Right lobe of liver (tissue), 6 donors: ENCODE measurements at regions not wholly inside any gene's neighbourhood (a gene's known extent, or its start where the extent isn't known, plus 50 kb on each side); places are given as distances from the start of the nearest gene placed in this dataset.
"Not testable (repeated sequence)": the region's sequence is repeated elsewhere in the genome, so short reads cannot be mapped to it uniquely, and the experiment has no call there.

Experiments used
- ATAC-seq, 4 donors: fragments of 200-7000 bp; cut with Tn5 transposase; one replicate each; pipeline ENCODE4 v1.9.1; 2020; ENCODE audit warnings: mild to moderate bottlenecking in 4 of 4, moderate library complexity in 4 of 4
- DNase-seq, 3 donors: peaks; one replicate each; pipeline ENCODE4 v3.0.0-alpha.2; 2020
- H3K27ac ChIP-seq, 3 donors: fragments of 200-600 bp; one replicate each; pipeline ENCODE4 v1.8.0; 2022
- H3K27me3 ChIP-seq, 2 donors: fragments of 200-600 bp; one replicate each; pipeline ENCODE4 v1.8.0; 2022
- H3K36me3 ChIP-seq, 4 donors: fragments of 200-600 bp; sonication (generic) in 1 of 4; one replicate each; pipeline versions ENCODE4 v1.5.1 to v1.8.0; 2017 to 2022; ENCODE audit warnings: control low read depth in 1 of 4
- H3K4me1 ChIP-seq, 4 donors: fragments of 200-600 bp; sonication (generic) in 1 of 4; one replicate each; pipeline versions ENCODE4 v1.5.1 to v1.8.0; 2017 to 2022; ENCODE audit warnings: control low read depth in 1 of 4
- H3K4me3 ChIP-seq, 3 donors: fragments of 200-600 bp; one replicate each; pipeline ENCODE4 v1.8.0; 2022
- H3K9me3 ChIP-seq, 4 donors: fragments of 200-600 bp; sonication (generic) in 1 of 4; one replicate each; pipeline versions ENCODE4 v1.5.1 to v1.8.0; 2017 to 2022; ENCODE audit warnings: control low read depth in 1 of 4
- CTCF ChIP-seq, 4 donors: fragments of 200-600 bp in 3 of 4; fragments of 450-650 bp in 1 of 4; IDR thresholded peaks; one replicate each; pipeline versions ENCODE4 v1.5.1 to v1.8.0; 2016 to 2022; ENCODE audit warnings: antibody characterized with exemption in 4 of 4, mild to moderate bottlenecking in 2 of 4
- POLR2A ChIP-seq: fragments of 450-650 bp; IDR thresholded peaks from one replicate; pipeline ENCODE4 v1.6.1; 2017; ENCODE audit warnings: antibody characterized with exemption, mild to moderate bottlenecking
- WGBS: methylation state at CpG from one replicate; pipeline ENCODE4 v1.1.6; 2018; ENCODE audit warnings: low coverage, low lambda C conversion rate; ENCODE audit not compliant: insufficient coverage; ENCODE audit errors: missing lambda C conversion rate; 5-methylcytosine and 5-hydroxymethylcytosine counted together
- intact Hi-C, 2 donors: fragments of 100-400 bp; cut with DNase I; formaldehyde crosslinking; loops; one replicate each; pipeline versions ENCODE4 v1.11.2 to v1.14.1; 2022
- donor health status: DM: no; HTN: yes; CAD: no.
- donor health status: DM: no; HTN: no; CAD: no.
- donor health status: DM: no; HTN: no; CAD: no.
- donor health status: DM: no; HTN: yes; CAD: no.
- donor health status: DM: no; HTN: yes; CAD: no.

- intact Hi-C loops: not testable (repeated sequence)
These were observed 60.3 kb upstream of the NMU start for GRCh38 chr4:55696424-55696823.

GRCh38 chr4:55706541-55706940 lies 70.4 kb upstream of the NMU start:
- intact Hi-C loops: no loop called here
- DNase-seq (no peak), ATAC-seq (no peak)
- Histone ChIP-seq H3K27me3 (no peaks in the 10 kb centered on the region), H3K4me1 (no peaks in the 10 kb centered on the region), H3K27ac (no peak overlapping the region), H3K9me3 (no peaks in the 10 kb centered on the region), H3K36me3 (no peaks in the 10 kb centered on the region), H3K4me3 (no peak overlapping the region)
- no peak for TF ChIP-seq CTCF (IDR thresholded peaks at IDR 0.05)
- TF ChIP-seq POLR2A: no peak

More at GRCh38 chr4:55696424-55696823, 60.3 kb upstream of the NMU start:
- not testable (repeated sequence) for H3K4me3 ChIP-seq, ATAC-seq, H3K36me3 ChIP-seq, DNase-seq, H3K27me3 ChIP-seq, H3K27ac ChIP-seq, H3K9me3 ChIP-seq, H3K4me1 ChIP-seq
- WGBS: 85% methylated on average over 3 of the region's 3 CpGs

DNA sequence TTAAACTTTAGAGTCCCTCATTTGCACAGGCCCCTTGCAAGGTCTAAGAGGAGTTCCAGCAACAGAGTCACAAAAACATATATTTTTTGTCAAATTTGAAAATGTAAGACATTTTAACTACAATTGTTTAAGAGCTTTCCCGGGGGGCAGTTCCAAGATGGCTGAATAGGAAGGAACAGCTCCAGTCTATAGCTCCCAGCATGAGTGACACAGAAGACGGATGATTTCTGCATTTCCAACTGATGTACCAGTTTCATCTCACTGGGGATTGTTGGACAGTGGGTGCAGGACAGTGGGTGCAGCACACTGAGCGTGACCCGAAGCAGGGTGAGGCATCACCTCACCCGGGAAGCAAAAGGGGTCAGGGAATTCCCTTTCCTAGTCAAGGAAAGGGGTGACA lies 71.4 kb upstream of the NMU start:
- Histone ChIP-seq H3K27me3 (no peaks in the 10 kb centered on the region), H3K9me3 (no peaks in the 10 kb centered on the region), H3K27ac (no peak overlapping the region), H3K4me1 (no peaks in the 10 kb centered on the region), H3K36me3 (no peaks in the 10 kb centered on the region), H3K4me3 (no peak overlapping the region)
- ATAC-seq: no peak
- 57% methylated on average over 1 of the region's 5 CpGs for WGBS
- no peak for TF ChIP-seq CTCF (IDR thresholded peaks at IDR 0.05)
- no peak for DNase-seq
- intact Hi-C loops: no loop called here

DNA sequence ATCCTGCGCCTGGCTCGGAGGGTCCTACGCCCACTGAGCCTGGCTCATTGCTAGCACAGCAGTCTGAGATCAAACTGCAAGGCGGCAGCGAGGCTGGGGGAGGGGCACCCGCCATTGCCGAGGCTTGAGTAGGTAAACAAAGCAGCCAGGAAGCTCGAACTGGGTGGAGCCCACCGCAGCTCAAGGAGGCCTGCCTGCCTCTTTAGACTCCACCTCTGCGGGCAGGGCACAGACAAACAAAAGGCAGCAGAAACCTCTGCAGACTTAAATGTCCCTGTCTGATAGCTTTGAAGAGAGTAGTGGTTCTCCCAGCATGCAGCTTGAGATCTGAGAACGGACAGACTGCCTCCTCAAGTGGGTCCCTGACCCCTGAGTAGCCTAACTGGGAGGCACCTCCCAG lies 71.9 kb upstream of the NMU start:
- ATAC-seq, H3K36me3 ChIP-seq, intact Hi-C loops, H3K27me3 ChIP-seq, H3K4me3 ChIP-seq, H3K9me3 ChIP-seq, H3K27ac ChIP-seq, H3K4me1 ChIP-seq, DNase-seq: not testable (repeated sequence)
- WGBS: 40% methylated on average over 1 of the region's 11 CpGs

GRCh38 chr4:55712835-55713234 lies 76.7 kb upstream of the NMU start:
- DNase-seq, H3K36me3 ChIP-seq, ATAC-seq, H3K4me3 ChIP-seq, intact Hi-C loops, H3K4me1 ChIP-seq, H3K9me3 ChIP-seq, H3K27me3 ChIP-seq, H3K27ac ChIP-seq: not testable (repeated sequence)
- WGBS: 56% methylated on average over 2 of the region's 2 CpGs

DNA sequence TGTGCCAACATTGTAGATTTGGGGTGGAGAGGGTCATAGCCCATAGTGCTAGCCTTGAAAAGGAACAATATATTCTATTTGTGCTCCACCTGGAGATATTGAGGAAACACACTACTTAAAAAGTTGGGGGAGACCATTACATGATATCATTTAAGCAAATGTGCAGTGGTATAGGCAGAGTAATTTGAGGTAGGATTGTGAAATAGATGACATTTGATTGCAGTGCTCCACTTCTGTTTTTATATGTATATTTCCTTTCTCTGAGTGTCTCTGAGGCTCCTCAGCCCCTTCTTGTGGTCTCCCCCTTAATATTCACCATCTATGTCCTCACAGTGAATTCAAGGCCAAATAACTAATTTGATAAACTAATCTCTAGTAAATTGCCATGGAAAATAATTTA lies 85.6 kb upstream of the NMU start:
- no peak for DNase-seq
- no peaks in the 10 kb centered on the region for H3K36me3 ChIP-seq
- ATAC-seq: no peak
- no peak overlapping the region for H3K27ac ChIP-seq
- no peaks in the 10 kb centered on the region for H3K9me3 ChIP-seq
- intact Hi-C loops: no loop called here
- H3K27me3 ChIP-seq: no peaks in the 10 kb centered on the region
- H3K4me3 ChIP-seq: no peak overlapping the region
- no peaks in the 10 kb centered on the region for H3K4me1 ChIP-seq
- TF ChIP-seq POLR2A (no peak), CTCF (IDR thresholded peaks at IDR 0.05) (no peak)
